GM21381 (cell line): ENCODE measurements at regions not wholly inside any gene's neighbourhood (a gene's known extent, or its start where the extent isn't known, plus 50 kb on each side); places are given as distances from the start of the nearest gene placed in this dataset.
"Not testable (repeated sequence)": the region's sequence is repeated elsewhere in the genome, so short reads cannot be mapped to it uniquely, and the experiment has no call there.

Source experiments
- ATAC-seq: cut with Tn5 transposase; IDR thresholded peaks from one replicate; pipeline ENCODE4 v1.9.1; 2021; ENCODE audit warnings: mild to moderate bottlenecking, moderate library complexity; ENCODE audit not compliant: unreplicated experiment

GRCh38 chr2:4900861-4901770 is 791.1 kb upstream of the SOX11 start:
- ATAC-seq = no peak

- no peak for ATAC-seq
These were observed 788.4 kb upstream of the SOX11 start for GRCh38 chr2:4903656-4904348.

DNA sequence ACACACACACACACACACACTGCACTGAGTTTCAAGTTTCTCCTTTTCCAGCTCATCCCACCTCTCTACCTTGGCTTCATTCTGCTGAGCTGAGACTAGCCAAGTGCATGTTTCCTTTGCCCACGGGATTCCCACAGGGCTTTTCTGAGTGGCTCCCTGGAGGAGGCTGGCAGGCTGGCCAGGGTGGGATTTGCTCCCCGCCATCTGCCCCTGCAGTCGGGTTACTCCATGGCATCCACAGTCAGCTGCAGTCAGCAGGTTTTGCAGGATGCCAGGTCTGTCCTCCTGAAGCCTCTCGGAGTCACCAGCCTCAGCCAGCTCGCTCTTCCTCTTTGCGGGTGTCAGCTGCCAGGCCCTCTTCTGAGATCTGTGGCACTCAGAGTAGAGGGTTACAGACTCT is 783.7 kb upstream of the SOX11 start:
- no peak for ATAC-seq

DNA sequence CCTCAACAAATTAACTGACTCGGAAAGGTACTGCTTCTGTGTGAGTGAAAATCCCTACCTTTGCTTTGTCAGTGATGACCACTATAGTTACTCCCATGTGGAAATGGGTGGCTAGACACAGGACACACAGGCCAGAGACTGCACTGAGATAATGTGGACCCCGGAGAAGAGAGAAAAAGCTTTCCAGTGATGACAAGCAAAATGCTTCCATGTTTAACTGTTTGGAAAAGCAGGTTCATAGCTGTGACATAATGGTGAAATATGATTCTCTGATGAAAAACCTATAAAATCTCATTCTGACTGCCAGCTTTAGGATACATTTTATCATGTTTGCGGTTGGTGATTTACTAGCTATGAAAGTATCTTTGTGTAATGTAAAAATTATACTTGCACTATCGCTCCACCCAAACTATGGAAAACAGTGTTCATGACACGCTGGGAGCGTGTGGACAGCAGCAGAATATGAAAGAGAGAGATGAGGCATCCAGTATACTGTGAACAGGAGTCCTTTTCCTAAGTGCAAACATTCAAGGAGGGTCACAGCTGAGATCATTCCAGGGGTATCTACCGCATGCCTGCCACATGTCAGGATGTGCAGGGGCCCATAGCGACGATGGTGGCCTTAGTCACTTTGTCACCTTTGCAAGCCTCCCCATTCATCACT is 782.7 kb upstream of the SOX11 start:
- no peak for ATAC-seq

GRCh38 chr2:4914036-4914435 is 778.1 kb upstream of the SOX11 start:
- ATAC-seq = no peak

- no peak for ATAC-seq
These were observed 777.6 kb upstream of the SOX11 start for GRCh38 chr2:4914551-4914950.

- no peak for ATAC-seq
These were observed 776.8 kb upstream of the SOX11 start for GRCh38 chr2:4915357-4915756.

GRCh38 chr2:4916094-4916493 is 776.1 kb upstream of the SOX11 start:
- ATAC-seq = no peak

DNA sequence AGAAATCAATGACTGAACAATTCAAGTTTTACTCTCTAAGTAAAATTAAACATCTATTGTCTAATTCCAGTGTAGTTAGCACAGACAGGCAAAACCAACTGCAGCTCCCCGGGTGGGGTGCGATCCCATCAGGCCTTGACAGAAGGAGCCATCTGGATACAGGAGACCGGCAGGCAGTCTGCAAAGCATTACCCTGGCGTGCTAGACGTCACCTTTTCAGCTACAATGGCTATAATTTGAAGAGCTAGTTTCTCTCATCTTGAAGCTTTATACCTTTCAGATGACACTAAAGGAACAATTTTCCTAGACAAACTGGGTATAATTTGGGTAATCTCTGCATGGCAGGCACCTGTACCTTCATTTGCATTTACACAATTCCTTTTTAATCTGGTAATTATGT is 761.5 kb upstream of the SOX11 start:
- ATAC-seq = no peak

- ATAC-seq = no peak
These were observed 760.3 kb upstream of the SOX11 start for GRCh38 chr2:4931721-4932365.

DNA sequence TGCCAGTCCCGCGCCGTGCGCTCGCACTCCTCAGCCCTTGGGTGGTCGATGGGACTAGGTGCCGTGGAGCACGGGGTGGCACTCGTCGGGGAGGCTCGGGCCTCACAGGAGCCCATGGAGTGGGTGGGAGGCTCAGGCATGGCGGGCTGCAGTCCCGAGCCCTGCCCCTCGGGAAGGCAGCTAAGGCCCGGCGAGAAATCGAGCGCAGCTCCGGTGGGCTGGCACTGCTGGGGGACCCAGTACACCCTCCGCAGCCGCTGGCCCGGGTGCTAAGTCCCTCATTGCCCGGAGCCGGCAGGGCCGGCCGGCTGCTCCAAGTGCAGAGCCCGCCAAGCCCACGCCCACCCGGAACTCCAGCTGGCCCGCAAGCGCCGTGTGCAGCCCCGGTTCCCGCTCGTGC is 756.9 kb upstream of the SOX11 start:
- not testable (repeated sequence) for ATAC-seq

DNA sequence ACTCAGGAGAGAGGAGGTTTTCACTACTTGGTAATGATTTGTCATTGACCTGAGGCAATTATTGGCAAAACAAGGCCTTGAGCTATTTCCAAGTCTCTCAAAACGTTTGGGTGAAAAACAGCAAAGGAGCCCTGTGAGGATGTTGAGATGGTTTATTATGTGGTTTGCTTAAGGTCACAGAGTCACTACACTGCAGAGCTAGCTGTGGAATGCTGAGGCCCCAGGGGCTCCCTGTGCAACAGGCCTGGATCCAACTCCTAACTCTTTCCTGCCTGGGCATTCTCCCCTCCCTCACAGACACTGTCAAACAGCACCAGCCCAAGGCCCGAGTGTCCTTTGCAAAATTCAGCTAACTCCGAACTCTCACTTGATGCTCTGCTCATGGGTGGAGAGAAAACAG is 754.6 kb upstream of the SOX11 start:
- ATAC-seq = no peak

GRCh38 chr2:4938206-4938605 is 754.0 kb upstream of the SOX11 start:
- ATAC-seq = no peak

GRCh38 chr2:4942441-4942840 is 749.7 kb upstream of the SOX11 start:
- ATAC-seq = no peak

DNA sequence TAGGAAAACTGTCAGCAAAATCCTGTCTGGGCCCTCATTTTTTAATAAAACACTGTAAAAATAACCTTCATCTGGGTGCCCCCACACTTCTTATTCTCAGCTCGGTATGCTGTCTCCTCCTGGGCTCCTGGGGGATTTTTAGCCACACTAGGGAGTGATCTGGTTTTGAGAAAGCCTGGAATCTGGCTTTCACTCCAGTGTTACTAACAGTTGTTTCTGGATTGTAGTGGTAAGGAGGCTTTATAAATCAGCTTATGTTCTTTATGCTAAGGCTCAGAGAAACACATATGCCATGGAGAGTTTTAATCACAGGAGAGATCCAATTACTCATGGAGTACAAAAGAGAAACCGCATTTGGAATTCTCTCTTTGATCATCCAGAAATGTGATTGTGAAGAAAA is 744.3 kb upstream of the SOX11 start:
- no peak for ATAC-seq

DNA sequence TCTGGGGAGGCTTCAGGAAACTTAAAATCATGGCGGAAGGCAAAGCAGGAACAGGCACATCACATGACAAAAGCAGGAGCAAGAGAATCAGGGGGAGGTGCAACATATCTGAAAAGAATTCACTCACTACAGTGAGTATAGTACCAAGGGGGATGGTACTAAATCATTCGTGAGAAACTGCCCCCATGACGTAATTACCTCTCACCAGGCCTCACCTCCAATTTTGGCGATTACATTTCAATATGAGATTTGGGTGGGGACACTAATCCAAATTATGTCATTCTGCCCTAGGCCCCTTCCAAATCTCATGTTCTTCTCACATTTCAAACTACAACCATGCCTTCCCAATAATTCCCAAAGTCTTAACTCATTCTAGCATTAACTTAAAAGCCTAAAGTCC is 740.8 kb upstream of the SOX11 start:
- no peak for ATAC-seq

DNA sequence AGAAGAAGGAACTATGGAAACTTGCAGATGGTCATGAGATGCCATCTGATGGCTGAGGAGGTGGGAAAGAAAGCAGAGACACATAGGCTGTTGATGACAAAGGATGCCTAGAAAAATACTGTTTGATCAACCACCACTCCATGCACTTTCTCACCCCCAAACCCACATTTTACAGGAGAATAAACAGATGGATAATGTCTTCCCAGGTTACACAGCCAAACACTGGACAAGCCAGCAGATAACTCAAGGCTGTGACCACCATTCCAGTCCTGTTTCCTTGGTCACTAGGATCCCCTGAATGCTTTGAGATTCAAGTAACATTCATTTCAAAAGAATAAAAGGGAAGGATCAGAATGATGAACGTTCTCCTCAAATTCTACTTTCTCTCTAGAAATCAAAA is 733.0 kb upstream of the SOX11 start:
- ATAC-seq = no peak

DNA sequence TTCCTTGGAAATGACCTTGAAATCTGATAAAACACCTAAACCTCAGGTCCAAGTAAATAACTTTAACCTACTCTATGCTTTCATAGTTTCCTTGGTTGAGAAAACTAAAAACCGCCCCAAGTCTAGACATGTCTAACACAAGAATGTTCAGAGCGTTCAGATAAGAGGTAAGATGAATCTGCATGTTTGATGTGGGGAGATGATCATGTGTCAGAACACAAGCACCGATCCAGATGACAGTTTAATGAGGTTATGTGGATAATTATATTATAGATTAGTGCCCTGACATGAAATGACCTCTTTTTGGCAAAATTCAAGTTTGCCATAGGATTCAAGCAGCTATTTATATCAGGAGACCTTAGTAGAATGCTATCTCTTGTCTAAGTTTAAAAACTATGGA is 729.8 kb upstream of the SOX11 start:
- ATAC-seq = no peak

- no peak for ATAC-seq
These were observed 729.1 kb upstream of the SOX11 start for GRCh38 chr2:4963106-4963505.

GRCh38 chr2:4964001-4964540 is 728.1 kb upstream of the SOX11 start:
- ATAC-seq = no peak

GRCh38 chr2:4964579-4964978 is 727.6 kb upstream of the SOX11 start:
- ATAC-seq = no peak
